NCI-H2196 treated with DMSO at 0.1 percent for 48 hours (cell line): ENCODE measurements at regions not wholly inside any gene's neighbourhood (a gene's known extent, or its start where the extent isn't known, plus 50 kb on each side); places are given as distances from the start of the nearest gene placed in this dataset.
"Not testable (repeated sequence)": the region's sequence is repeated elsewhere in the genome, so short reads cannot be mapped to it uniquely, and the experiment has no call there.

Experiments
- DNase-seq: peaks from one replicate; lab custom pipeline; 2025; ENCODE audit not compliant: unreplicated experiment; lab: John Stamatoyannopoulos, UW

DNA sequence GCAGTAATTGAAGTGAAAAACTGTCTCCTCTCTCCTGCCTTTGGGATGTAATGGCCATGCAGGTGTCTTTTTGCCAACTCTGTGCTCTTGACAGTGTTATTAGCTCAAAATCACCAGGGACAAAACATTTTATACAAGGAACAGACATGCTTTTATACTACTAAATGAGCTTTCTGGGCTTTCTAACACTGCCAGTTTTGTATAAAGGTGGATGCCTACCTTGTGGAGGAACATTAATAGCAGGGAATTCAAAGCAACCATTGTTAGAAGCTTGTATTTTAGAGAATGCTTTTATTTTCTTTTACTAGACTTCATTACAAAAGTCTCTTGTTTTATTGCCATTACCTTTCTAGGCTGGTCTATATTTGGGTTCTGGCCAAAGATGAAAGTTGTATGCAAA lies 54.7 kb upstream of the ARSJ start:
- DNase-seq = no peak

DNA sequence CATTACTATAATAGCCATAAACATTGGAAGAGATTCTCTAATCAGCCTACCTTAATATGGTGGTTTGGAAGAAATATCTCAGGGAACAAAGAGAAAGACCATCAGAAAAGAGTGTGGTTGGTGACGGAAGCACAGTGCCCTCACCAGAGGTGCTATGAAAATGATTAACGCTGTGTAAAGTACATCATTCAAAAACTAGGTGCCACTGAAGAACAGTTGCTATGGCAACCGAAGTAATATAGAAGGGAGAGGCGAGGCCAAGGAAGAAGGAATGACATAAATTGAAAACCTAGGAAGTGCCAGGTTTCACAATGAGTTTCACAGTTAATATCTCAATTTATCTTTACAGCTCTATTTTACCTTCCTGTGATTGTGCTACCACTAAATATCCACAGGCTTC lies 57.0 kb upstream of the ARSJ start:
- no peak for DNase-seq

DNA sequence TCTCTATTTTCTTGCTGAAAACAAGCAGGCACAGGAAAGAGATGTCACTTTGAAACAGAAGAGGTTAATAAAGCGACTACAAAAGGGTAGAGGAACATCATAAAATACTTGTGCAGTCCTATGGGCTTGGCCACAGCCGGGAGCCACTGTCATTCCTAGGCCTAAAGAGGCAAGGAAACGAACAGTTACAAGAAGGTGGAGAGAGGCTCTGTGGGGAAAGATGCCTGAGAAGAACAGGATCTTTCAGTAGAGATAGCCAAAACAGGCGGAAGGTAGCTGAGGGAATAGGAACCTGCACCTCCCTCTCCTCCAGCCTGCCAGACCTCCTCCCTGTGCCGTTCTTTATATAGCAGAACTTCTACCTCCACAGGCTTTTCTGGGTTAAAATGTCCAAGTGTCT lies 57.4 kb upstream of the ARSJ start:
- DNase-seq = no peak

DNA sequence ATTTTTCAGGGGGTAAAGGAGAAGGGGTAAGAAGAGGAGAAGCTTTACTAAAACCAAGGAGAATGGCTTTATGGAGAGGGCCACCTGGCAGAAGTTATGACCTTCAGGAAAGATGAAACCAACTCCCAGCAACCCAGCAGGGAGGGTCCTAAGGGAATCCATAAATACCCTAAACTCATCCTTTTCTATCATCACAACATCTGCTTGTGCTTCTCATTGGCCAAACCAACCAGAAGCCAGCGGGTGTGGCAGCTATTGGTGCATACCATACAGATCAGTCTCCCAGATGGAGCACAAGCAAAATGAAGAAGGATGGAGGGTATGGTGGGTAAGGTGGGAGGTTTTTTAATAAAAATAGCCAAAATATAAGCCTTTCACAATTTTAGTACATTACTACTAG lies 58.5 kb upstream of the ARSJ start:
- no peak for DNase-seq

DNA sequence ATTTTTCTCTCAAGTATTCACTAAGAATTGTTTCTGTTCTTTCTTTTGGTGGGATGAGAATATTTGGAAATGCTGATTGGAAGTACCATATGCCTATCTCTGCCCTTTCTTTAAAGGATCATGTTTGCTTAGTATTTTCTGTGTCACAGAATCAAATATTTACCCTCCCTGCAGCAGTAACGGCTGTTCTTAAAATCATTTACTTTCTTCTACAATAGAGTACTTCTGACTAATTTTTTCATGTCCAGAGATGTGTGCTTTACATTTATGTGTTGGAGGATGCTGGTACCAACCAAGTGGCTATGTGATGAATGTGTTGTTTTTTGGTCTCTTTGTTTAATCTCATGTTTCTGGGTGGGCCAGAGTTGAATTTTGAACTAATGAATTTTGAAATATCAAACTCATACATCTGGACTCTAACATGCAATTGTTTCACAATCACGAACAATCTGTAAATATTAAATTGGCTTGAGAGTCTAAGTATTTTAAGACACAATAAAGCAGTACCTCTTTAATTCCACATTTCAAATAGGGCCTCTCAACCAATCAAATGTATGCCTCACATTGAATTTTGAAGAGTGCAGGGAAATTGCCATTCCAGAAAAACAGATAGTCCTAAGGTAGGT lies 59.4 kb upstream of the ARSJ start:
- DNase-seq = no peak

DNA sequence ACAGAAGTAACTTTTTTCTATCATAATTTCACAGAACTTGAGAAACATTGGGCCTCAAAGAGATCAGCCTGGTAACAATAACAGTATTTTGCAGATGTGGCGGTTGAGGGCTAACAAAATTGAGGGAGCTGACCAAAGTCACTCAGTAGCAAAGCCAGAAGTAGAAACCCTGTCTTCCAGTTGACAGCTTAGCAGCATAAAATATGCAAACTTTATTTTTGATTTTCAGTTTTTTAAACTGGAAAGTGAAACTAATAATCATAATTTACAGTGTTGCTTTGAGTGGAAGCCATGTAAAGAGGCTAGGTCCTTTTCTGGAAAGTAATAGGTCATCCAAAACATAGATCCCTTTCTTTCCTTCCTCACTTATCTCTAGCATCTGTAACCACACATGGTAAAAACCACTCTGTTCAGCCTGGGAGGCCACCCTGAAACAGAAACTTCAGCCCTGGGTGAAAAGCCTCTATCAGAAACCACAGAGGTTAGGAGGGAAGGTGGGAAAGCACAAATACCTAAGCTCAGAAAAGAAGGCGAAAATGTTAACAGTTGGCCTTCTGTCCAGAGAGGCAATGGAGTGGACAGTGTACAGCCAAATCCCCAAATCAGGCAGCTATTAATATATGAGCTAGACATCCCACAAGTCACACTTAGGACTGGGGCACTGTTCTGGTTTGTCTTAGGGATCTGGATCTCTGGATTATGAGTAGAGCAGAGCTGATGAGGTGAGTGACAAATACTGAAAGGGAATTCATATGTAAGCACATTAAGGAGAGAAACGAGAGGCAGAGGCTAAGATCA lies 61.1 kb upstream of the ARSJ start:
- no peak for DNase-seq

DNA sequence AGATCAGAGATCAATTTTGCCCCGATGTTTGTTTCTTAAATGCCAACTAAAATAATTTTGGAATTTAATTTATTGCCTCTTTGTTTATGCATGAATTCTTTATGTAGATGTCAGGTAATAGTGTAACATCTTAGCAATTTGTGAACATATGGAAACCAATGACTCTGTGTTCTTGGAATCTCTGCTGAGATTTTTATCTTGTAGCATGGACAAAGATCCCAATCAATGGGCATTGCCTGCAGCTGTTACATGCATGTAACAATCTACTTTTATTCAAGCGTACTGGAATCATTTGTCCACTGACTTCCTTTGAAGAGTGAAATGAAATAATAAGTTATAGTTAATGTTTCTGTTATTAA lies 61.6 kb upstream of the ARSJ start:
- no peak for DNase-seq

DNA sequence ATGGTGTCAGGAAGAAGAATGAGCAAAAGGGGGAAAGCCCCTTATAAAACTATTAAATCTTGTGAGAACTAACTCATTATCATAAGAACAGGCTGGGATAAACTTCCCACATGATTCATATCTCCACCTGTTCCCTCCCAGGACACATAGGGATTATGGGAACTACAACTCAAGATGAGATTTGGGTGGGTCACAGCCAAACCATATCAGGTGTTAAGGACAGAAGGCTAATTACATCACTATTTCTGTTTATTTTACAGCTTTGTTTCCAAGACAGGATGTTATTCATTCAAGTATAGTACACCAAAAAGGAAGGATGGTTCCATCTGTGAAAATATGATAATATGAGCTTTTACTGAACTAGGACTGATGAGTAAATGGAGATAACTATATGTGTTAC lies 63.7 kb upstream of the ARSJ start:
- no peak for DNase-seq

DNA sequence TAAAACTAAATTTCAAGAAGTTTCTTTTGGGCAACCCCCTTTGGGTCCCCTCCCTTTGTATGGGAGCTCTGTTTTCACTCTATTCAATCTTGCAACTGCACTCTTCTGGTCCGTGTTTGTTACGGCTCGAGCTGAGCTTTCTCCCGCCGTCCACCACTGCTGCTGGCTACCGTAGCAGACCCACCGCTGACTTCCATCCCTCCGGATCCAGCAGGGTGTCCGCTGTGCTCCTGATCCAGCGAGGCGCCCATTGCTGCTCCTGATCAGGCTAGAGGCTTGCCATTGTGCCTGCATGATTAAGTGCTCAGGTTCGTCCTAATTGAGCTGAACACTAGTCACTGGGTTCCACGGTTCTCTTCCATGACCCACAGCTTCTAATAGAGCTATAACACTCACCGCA lies 64.9 kb upstream of the ARSJ start:
- DNase-seq = not testable (repeated sequence)

DNA sequence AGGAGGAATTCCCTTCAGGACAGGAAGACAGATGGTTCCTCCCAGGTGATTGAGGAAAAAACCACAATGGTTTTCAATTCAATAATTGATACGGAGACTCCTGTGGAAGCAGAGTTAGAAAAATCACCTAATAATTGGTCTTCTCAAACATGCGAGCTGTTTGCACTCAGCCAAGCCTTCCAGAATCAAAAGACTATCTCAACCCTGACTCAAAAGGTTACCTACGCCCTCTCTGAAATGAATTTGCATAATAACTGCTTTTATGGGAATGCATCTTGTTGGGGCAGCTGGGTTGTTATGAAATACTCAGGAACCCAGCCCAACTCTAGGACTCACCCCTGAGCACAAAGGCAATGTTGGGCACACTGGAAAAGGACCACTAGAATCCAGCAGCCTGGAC lies 66.9 kb upstream of the ARSJ start:
- DNase-seq = no peak

DNA sequence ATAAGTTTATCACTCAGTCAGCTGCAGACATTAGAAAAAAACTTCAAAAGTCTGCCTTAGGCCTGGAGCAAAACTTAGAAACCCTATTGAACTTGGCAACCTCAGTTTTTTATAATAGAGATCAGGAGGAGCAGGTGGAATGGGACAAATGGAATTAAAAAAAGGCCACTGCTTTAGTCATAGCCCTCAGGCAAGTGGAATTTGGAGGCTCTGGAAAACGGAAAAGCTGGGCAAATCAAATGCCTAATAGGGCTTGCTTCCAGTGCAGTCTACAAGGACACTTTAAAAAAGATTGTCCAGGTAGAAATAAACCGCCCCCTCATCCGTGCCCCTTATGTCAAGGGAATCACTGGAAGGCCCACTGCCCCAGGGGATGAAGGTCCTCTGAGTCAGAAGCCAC lies 68.7 kb upstream of the ARSJ start:
- not testable (repeated sequence) for DNase-seq

DNA sequence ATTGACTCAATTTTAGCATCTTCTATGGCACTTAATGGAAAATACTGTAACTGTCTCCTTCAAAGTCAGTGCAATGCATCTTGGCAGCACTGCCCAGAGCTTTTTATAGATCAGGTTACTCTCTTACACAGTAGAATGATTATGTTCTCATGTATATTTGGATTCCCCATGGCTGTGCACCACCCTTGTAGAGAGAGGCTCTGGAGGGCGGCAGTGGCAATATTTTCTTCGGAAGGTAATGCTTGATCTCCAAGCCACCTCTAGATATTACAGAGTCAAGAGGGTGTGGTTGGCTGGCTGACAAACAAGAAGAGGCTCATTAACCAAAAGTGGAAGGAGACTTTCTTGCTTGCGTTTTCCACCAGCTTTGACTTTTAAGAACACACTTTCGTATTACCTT lies 72.8 kb upstream of the ARSJ start:
- DNase-seq = peak; percentile 30

DNA sequence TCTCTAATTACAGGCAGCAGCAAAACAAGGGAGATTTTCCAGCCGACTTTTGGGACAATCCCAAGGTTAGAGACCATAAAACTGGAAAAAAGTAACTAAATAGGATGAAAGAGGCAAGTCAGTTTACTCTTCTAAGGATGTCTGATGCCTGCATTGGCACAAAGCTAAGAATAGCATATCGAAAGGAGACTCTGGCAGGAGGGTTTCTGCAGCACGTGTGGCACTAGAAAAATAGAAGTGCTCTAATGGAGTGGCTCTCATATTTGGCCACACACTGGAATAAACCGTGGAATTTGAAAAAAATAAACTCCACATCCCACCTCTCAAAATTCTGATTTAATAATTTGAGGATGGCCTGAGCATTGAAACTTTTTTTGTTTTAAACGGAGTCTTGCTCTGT lies 77.2 kb upstream of the ARSJ start:
- no peak for DNase-seq

DNA sequence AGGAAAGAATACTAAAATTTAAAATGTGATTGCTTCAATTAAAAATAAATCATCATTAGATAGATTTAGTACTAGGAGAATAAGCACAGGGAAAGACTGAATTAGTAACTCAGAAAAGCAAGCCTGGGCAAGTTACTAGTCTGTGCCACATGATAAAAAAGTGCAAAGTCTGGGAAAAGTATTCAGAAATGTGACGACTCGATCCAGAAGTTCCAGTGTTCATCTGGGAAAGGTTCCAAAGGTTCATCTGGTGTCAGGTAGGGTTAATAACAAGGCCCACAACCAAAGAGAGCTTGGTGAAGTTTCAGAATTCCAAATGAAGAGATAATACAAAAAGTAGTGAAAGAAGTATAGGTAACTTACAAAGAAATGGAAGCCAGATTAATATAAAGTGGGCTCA lies 78.3 kb upstream of the ARSJ start:
- no peak for DNase-seq

DNA sequence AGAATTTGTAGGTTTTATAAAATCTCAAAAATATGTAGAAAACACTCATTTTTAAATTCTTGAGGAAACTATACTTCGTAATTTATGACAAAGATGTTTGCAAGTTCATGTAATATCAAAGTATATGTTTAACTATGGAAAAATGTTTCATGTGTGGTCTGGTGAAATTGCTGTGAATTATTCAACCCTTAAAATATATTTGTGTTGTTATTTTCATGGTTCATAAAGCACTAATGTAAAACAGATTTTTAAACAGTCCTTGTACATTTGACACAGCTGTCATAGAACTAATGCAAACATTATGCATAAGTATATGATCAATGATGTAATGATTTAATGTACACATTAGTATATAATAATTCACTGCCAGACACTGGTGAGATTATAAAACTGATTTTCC lies 83.1 kb upstream of the ARSJ start:
- no peak for DNase-seq

DNA sequence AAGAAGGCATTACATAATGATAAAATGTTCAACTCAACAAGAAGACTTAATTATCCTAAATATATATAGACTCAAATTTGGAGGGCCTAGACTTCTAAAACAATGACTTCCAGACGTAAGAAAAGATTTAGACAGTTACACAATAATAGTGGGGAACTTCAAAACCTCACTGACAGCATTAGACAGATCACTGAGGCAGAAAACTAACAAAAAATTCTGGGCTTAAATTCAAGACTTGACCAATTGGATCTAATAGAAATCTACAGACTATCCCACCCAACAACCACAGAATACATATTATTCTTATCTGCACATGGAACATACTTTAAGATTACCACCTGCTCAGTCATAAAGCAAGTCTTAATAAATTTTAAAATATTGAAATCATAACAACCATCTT lies 93.3 kb upstream of the ARSJ start:
- no peak for DNase-seq

DNA sequence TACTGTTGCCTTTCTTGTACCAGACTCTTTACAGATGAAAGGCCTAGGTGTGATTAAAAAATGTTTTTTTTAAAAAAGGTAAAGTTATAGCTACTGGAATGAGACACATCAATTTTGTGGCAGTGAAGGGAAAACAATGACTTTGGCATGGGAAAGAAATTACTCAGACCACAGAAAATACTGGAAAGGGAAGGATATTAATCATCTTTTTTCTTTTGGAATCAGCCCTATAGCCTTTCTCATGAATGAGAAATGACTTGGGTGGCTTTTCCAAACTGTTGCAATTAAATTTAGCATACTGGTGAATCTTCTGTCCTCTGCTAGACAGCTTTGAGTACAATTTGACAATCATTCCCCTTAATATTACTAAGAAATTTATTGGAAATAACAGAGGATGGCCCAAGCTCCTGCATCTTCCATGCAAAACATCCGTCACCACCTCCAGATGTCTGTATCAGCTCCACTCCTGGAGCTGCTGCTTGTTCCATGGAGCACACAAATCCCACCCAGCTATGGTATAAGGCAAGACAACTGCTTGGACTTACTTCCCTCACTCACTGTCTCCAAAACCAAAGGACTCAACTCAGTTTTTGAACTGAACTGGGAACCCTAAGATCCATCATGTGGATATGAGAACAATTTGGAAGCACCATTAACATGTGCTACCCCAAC lies 97.6 kb upstream of the ARSJ start:
- DNase-seq = no peak

DNA sequence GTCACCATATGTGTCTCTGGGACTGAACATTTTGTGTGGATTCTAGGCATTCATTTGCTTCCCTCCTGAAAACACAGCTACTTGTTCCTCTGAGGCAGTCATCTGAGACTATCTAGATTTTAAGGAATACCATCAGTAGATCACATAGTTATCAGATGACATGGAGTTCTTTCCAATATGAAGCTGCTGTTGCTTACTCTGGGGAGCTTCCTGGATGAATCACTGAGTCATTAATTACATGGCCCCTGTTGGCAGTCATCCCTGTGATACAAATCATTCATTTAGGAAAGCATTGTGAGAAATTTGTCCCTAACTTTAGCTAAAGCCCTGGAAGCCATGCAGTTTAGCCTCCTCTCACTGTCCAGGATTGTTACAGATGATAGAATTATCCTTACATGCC lies 98.2 kb upstream of the ARSJ start:
- no peak for DNase-seq

DNA sequence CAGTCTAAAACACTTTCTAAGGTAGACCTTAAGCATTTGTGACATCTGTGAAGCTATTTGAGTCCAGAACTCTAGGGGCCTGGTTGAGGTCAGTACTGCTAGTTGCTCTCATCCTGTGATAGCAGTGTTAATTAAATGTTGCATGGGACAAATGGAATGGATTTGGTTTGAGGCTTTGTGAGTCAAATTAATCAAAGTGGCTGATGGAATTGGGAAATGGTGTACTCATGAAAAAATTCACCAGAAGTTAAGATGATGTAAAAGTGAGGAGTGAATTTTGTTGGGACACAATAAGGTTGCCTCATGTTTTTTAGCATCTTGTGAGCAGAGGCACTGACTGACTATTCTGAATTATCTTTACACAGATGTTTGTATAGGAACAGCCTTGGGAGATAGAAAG lies 99.2 kb upstream of the ARSJ start:
- DNase-seq = no peak

DNA sequence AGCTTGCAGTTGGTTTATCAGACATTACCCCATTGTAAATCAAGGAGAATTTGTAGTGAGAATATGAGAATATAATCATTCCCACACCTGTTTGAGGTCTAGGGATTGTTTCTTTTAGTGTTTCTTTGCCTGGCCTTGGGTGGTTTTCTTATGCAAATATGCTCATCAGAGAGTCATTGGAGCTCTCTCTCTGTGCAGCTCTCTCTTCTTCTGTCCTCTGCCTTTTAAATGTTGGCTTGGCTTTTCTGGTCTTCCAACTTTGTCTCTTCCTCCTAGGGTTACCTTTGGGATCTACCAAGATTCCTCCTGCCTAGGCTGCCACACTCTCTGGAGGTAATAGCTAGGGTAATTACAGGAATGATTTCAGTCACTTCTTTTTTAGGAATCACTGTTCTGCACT lies 102.3 kb upstream of the ARSJ start:
- DNase-seq = no peak

DNA sequence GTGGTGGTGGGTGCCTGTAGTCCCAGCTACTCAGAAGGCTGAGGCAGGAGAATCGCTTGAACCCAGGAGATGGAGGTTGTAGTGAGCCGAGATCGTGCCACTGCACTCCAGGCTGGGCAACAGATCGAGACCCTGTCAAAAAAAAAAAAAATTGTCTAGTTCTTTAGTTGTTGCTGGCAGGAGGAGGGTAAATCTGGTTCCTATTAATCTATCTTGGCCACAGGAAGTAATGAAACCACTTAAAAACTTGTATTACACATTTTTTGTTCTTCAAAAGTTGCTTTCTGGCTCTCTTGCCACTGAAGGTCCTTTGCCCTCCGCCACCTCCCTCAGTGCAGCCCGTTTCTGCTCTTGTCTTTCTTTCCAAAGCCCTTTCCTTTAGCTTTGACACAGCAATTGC lies 102.9 kb upstream of the ARSJ start:
- DNase-seq = no peak

DNA sequence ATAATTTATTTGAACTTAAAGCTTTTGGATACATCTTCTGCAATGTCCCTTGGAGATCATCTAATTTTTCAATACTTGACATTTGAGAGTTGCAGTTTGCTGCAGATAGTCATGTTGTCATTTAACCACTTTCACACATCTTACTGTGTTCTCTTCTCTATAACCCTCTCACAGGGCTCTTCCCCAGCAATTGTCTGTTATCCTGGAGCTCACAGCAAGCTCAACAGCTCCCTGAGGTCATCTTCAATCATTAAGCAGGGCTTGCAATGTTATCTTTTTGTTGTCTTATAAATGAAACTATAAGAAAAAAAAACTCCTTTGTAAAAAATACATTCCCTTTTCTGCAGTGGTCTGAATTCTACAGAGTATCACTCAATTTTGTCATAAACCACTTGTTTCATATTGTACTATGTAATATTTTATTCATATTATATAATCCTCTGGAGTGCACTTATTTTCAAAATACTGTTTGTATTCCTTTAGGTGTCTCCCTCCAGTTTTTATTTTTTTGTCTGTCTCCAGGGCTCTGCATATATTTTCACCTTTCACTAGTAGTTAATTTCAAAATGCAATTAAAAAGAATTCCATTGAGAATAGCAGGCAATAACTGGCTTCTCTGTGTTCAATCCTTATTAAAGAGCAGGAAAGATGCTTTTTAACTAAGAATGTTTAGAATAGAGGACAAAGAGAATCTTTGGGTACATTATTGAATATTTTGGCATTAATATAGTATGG lies 106.3 kb upstream of the ARSJ start:
- DNase-seq = no peak
